AG09309 (cell line): ENCODE measurements at regions not wholly inside any gene's neighbourhood (a gene's known extent, or its start where the extent isn't known, plus 50 kb on each side); places are given as distances from the start of the nearest gene placed in this dataset.

Experiments
- DNase-seq: peaks from one replicate; pipeline ENCODE4 v3.0.0-alpha.2; 2010; ENCODE audit warnings: low read depth
- H3K4me3 ChIP-seq: 2 replicates; pipeline ENCODE4 v1.5.1; 2011; ENCODE audit warnings: mild to moderate bottlenecking, low read depth, low read length, moderate library complexity; ENCODE audit not compliant: control insufficient read depth
- TF ChIP-seq, protein P1 (sequence below): IDR thresholded peaks from 2 replicates; pipeline ENCODE4 v1.5.1; 2011; ENCODE audit warnings: mild to moderate bottlenecking, low read depth, low read length, inconsistent platforms; ENCODE audit not compliant: insufficient read depth, control insufficient read depth; ENCODE audit errors: missing control alignments

DNA sequence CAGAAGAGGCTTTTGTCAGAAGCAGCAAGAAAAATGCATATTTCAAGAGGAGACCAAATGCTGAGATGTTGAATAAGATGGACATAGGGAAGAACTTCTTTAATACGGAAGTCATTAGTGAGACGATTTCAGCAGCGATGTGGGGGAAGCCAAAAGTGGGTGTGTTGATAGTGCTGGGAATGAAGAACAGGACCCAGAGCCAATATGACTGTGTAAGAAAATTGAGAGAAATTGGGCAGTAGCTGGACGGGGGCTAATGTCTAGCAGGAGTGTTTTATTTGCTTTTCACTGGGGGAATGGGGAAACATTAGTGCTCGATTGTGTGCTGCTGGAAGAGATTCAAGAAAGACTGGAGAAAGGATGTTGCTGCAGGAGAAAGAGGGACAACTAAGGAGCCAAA is 788.7 kb upstream of the KLHL29 start:
- no peak overlapping the region for H3K4me3 ChIP-seq
- TF ChIP-seq, protein P1, sequence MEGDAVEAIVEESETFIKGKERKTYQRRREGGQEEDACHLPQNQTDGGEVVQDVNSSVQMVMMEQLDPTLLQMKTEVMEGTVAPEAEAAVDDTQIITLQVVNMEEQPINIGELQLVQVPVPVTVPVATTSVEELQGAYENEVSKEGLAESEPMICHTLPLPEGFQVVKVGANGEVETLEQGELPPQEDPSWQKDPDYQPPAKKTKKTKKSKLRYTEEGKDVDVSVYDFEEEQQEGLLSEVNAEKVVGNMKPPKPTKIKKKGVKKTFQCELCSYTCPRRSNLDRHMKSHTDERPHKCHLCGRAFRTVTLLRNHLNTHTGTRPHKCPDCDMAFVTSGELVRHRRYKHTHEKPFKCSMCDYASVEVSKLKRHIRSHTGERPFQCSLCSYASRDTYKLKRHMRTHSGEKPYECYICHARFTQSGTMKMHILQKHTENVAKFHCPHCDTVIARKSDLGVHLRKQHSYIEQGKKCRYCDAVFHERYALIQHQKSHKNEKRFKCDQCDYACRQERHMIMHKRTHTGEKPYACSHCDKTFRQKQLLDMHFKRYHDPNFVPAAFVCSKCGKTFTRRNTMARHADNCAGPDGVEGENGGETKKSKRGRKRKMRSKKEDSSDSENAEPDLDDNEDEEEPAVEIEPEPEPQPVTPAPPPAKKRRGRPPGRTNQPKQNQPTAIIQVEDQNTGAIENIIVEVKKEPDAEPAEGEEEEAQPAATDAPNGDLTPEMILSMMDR = no peak
- DNase-seq = no peak

DNA sequence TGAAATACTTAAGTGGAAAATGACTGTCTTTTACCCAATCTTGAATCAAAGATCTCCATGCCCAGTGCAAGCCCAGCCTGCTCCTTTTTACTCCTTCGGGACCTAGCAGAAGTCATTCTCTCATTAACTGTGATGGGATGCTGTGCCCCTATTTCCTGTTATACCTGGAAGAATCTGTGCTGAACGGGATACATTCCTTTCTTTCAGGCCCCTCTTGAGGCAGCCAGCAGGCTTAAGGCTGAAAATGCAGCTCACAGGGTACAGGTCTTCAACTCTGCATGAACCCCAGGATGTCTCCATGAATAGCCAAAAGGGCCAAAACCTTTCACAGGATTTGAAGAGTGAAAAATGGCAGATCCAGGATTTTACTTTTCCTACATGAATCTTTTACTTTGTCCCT is 784.8 kb upstream of the KLHL29 start:
- DNase-seq = no peak
- no peak overlapping the region for H3K4me3 ChIP-seq
- TF ChIP-seq, protein P1 = no peak

DNA sequence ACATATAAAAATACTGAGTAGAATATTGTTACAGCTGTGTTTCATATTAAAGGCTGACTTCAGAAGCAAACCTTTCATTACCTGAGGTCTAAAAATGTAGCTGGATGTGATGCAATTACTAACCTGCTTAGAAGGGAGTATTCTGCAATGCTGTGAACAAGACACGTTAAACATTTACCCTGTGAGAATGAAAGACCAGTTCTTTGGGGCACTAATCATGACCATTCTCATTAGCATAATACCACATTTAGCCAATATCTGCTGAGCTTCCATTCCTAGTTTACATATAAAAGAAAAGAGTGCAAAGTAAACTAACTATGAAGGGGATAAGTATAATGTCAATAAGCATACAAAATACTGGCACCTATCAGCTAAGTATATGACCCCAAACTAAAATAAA is 784.0 kb upstream of the KLHL29 start:
- no peak for DNase-seq
- H3K4me3 ChIP-seq = no peak overlapping the region
- TF ChIP-seq, protein P1 = no peak

GRCh38 chr2:22604136-22604535 is 780.8 kb upstream of the KLHL29 start:
- no peak for DNase-seq
- no peak overlapping the region for H3K4me3 ChIP-seq
- TF ChIP-seq, protein P1 = no peak

GRCh38 chr2:22616031-22616430 is 768.9 kb upstream of the KLHL29 start:
- DNase-seq = no peak
- H3K4me3 ChIP-seq = no peak overlapping the region
- TF ChIP-seq, protein P1 = no peak

GRCh38 chr2:22623620-22624019 is 761.4 kb upstream of the KLHL29 start:
- TF ChIP-seq, protein P1 = no peak

GRCh38 chr2:22626621-22627020 is 758.4 kb upstream of the KLHL29 start:
- DNase-seq = no peak
- TF ChIP-seq, protein P1 = no peak
- H3K4me3 ChIP-seq = no peak overlapping the region

More at GRCh38 chr2:22623620-22624019, 761.4 kb upstream of the KLHL29 start:
- H3K4me3 ChIP-seq = no peak overlapping the region
- no peak for DNase-seq
